ENCODE measurements at regions not wholly inside any gene's neighbourhood (a gene's known extent, or its start where the extent isn't known, plus 50 kb on each side); places are given as distances from the start of the nearest gene placed in this dataset.
A peak's percentile ranks its signal among the peaks of the same experiment; 100 is the strongest.

GRCh38 chr17:52383493-52384100 lies 225.1 kb upstream of the CA10 start:
- TF ChIP-seq CTCF (IDR thresholded peaks at IDR 0.05; ENCODE audit: low read length) = peak; percentile 76
- TF ChIP-seq EZH2 (IDR thresholded peaks at IDR 0.05; ENCODE audit: borderline replicate concordance, low read length) = no peak

Data from OCI-LY1 (cell line).